H1 (cell line): ENCODE measurements at regions not wholly inside any gene's neighbourhood (a gene's known extent, or its start where the extent isn't known, plus 50 kb on each side); places are given as distances from the start of the nearest gene placed in this dataset.
A peak's percentile ranks its signal among the peaks of the same experiment; 100 is the strongest.

Experiments used
- CTCF ChIA-PET: fragments of 300-600 bp; sonication (Branson Sonifier 250); formaldehyde crosslinking; loops from one replicate; lab custom pipeline; 2021; ENCODE audit not compliant: partially characterized antibody; lab: Charles Lee
- POLR2A ChIA-PET: fragments of 300-600 bp; sonication (Branson Sonifier 250); formaldehyde crosslinking; loops from one replicate; lab custom pipeline; 2021; ENCODE audit warnings: inconsistent platforms; ENCODE audit not compliant: partially characterized antibody; lab: Charles Lee
- DNase-seq, 2 experiments: peaks; one replicate each; pipeline versions ENCODE4 v3.0.0 to v3.0.0-alpha.2; 2010 to 2022; ENCODE audit warnings: low spot score in 2 of 2, low read depth in 1 of 2, mixed read lengths in 1 of 2
- FAIRE-seq: peaks from 2 replicates; lab custom pipeline; 2011; peaks lifted over from hg19 to GRCh38; lab: Jason Lieb, UNC
- H2AFZ ChIP-seq: 2 replicates; pipeline ENCODE4 v1.8.1; 2012; ENCODE audit warnings: low read length, inconsistent platforms
- H2AK5ac ChIP-seq: 2 replicates; pipeline ENCODE4 v1.6.1; 2013; ENCODE audit warnings: low read depth, low read length
- H2BK120ac ChIP-seq: replicated peaks from 2 replicates; pipeline ENCODE3; 2013; ENCODE audit warnings: low read depth, low read length, inconsistent platforms
- H2BK12ac ChIP-seq: 2 replicates; pipeline ENCODE4 v1.6.1; 2013; ENCODE audit warnings: low read depth, low read length
- H2BK15ac ChIP-seq: 2 replicates; pipeline ENCODE4 v1.6.1; 2013; ENCODE audit warnings: low read length
- H2BK20ac ChIP-seq: 2 replicates; pipeline ENCODE4 v1.6.1; 2013; ENCODE audit warnings: low read length
- H2BK5ac ChIP-seq: 2 replicates; pipeline ENCODE4 v1.6.1; 2013; ENCODE audit warnings: low read depth, low read length
- H3K14ac ChIP-seq: 2 replicates; pipeline ENCODE4 v1.6.1; 2013; ENCODE audit warnings: inconsistent platforms; ENCODE audit not compliant: insufficient read length
- H3K18ac ChIP-seq: 2 replicates; pipeline ENCODE4 v1.6.1; 2013; ENCODE audit warnings: low read length; ENCODE audit errors: extremely low read depth
- H3K23ac ChIP-seq: 2 replicates; pipeline ENCODE4 v1.6.1; 2013; ENCODE audit warnings: inconsistent platforms; ENCODE audit not compliant: insufficient read length
- H3K23me2 ChIP-seq: 2 replicates; pipeline ENCODE4 v1.6.1; 2013; ENCODE audit warnings: low read depth, low read length
- H3K27ac ChIP-seq: 2 replicates; pipeline ENCODE4 v1.6.1; 2011; ENCODE audit warnings: low read depth, low read length, inconsistent platforms
- H3K27me3 ChIP-seq, 4 experiments: replicated peaks in 1 of 4; 1 replicate in 1 of 4; 2 replicates in 3 of 4; pipeline versions ENCODE4 v1.6.1 to v1.8.1; 2011 to 2013; ENCODE audit warnings: low read length in 3 of 4, mild to moderate bottlenecking in 3 of 4, inconsistent platforms in 2 of 4, mixed read lengths in 2 of 4, moderate library complexity in 1 of 4; ENCODE audit not compliant: control insufficient read depth in 3 of 4, insufficient read depth in 3 of 4; ENCODE audit errors: extremely low read depth in 1 of 4
- H3K36me3 ChIP-seq, 4 experiments: 2 replicates each; pipeline versions ENCODE4 v1.6.1 to v1.8.1; 2011 to 2013; ENCODE audit warnings: mild to moderate bottlenecking in 4 of 4, low read length in 3 of 4, moderate library complexity in 2 of 4, control low read depth in 1 of 4, inconsistent platforms in 1 of 4; ENCODE audit not compliant: insufficient read depth in 4 of 4, control insufficient read depth in 2 of 4
- H3K4ac ChIP-seq: replicated peaks from 2 replicates; pipeline ENCODE3; 2013; ENCODE audit warnings: low read length, low read depth, mixed read lengths, inconsistent platforms; ENCODE audit not compliant: insufficient read length
- H3K4me1 ChIP-seq, 4 experiments: replicated peaks in 1 of 4; 1 replicate in 1 of 4; 2 replicates in 3 of 4; pipeline versions ENCODE4 v1.6.1 to v1.8.1; 2011 to 2013; ENCODE audit warnings: low read length in 3 of 4, inconsistent platforms in 2 of 4, mixed read lengths in 1 of 4; ENCODE audit not compliant: insufficient read depth in 4 of 4, control insufficient read depth in 3 of 4
- H3K4me2 ChIP-seq, 2 experiments: 2 replicates each; pipeline versions ENCODE4 v1.6.1 to v1.8.1; 2011 to 2013; ENCODE audit warnings: low read depth in 2 of 2, low read length in 2 of 2, control low read depth in 1 of 2, inconsistent platforms in 1 of 2, mild to moderate bottlenecking in 1 of 2; ENCODE audit not compliant: insufficient read depth in 1 of 2
- H3K4me3 ChIP-seq, 4 experiments: fragments of 200-600, 300-600 bp in 1 of 4; sonication (generic), shearing (Covaris generic), sonication (Bioruptor Twin) in 1 of 4; 2 replicates each; pipeline versions ENCODE4 v1.5.1 to v1.8.1; 2011 to 2016; ENCODE audit warnings: low read length in 4 of 4, low read depth in 3 of 4, control low read depth in 2 of 4, inconsistent platforms in 2 of 4, mild to moderate bottlenecking in 2 of 4, mixed read lengths in 1 of 4, moderate library complexity in 1 of 4; ENCODE audit not compliant: insufficient read depth in 2 of 4; ENCODE audit errors: extremely low read depth in 1 of 4
- H3K56ac ChIP-seq: replicated peaks from 2 replicates; pipeline ENCODE3; 2013; ENCODE audit warnings: low read depth, mild to moderate bottlenecking, mixed read lengths, low read length, inconsistent platforms; ENCODE audit not compliant: insufficient read length
- H3K79me1 ChIP-seq: 2 replicates; pipeline ENCODE4 v1.6.1; 2013; ENCODE audit warnings: low read depth, low read length, control low read depth
- H3K79me2 ChIP-seq, 2 experiments: 2 replicates each; pipeline versions ENCODE4 v1.6.1 to v1.8.1; 2012 to 2013; ENCODE audit warnings: low read length in 2 of 2, mild to moderate bottlenecking in 2 of 2, inconsistent platforms in 1 of 2; ENCODE audit not compliant: insufficient read depth in 2 of 2, control insufficient read depth in 1 of 2
- H3K9ac ChIP-seq, 4 experiments: replicated peaks in 1 of 4; 1 replicate in 1 of 4; 2 replicates in 3 of 4; pipeline versions ENCODE4 v1.6.1 to v1.8.1; 2011 to 2013; ENCODE audit warnings: low read depth in 3 of 4, low read length in 3 of 4, control low read depth in 2 of 4, mild to moderate bottlenecking in 2 of 4, moderate library complexity in 2 of 4, inconsistent platforms in 1 of 4; ENCODE audit errors: extremely low read depth in 1 of 4
- H3K9me3 ChIP-seq, 2 experiments: 2 replicates each; pipeline versions ENCODE4 v1.6.1 to v1.8.1; 2012 to 2013; ENCODE audit warnings: mild to moderate bottlenecking in 2 of 2, moderate library complexity in 2 of 2, control low read depth in 1 of 2, inconsistent platforms in 1 of 2, low read depth in 1 of 2, low read length in 1 of 2, mixed read lengths in 1 of 2; ENCODE audit not compliant: insufficient read depth in 2 of 2
- H4K20me1 ChIP-seq, 2 experiments: replicated peaks in 1 of 2; 2 replicates each; pipeline versions ENCODE3 to v1.8.1; 2011 to 2013; ENCODE audit warnings: inconsistent platforms in 2 of 2, low read length in 2 of 2, mild to moderate bottlenecking in 1 of 2; ENCODE audit not compliant: insufficient read depth in 2 of 2, control insufficient read depth in 1 of 2
- H4K5ac ChIP-seq: 2 replicates; pipeline ENCODE4 v1.6.1; 2013; ENCODE audit warnings: low read length, low read depth, mixed read lengths, inconsistent platforms; ENCODE audit not compliant: insufficient read length
- H4K8ac ChIP-seq: 2 replicates; pipeline ENCODE4 v1.8.0; 2013; ENCODE audit warnings: mild to moderate bottlenecking, moderate library complexity, low read length, inconsistent platforms; ENCODE audit not compliant: insufficient read depth; ENCODE audit errors: extremely low read depth
- H4K91ac ChIP-seq: replicated peaks from 2 replicates; pipeline ENCODE3; 2013; ENCODE audit warnings: low read length, mixed read lengths, inconsistent platforms; ENCODE audit not compliant: insufficient read length
- MAFK ChIP-seq: IDR thresholded peaks from 2 replicates; pipeline ENCODE4 v1.6.1; 2012; ENCODE audit warnings: low read depth, mild to moderate bottlenecking, improper control_type of control experiment, low read length
- YY1 ChIP-seq: IDR thresholded peaks from 2 replicates; pipeline ENCODE4 v1.6.1; 2011; ENCODE audit warnings: low read depth, mild to moderate bottlenecking, low read length
- WGBS, 2 experiments: shearing (Covaris generic) in 1 of 2; methylation state at CpG; one replicate each; pipeline versions ENCODE4 v1.1.6 to v1.1.7; 2013 to 2015; ENCODE audit warnings: low lambda C conversion rate in 2 of 2, mixed read lengths in 2 of 2, inconsistent platforms in 1 of 2, low coverage in 1 of 2, missing lambda C conversion rate in 1 of 2; ENCODE audit not compliant: insufficient replicate concordance in 2 of 2, insufficient coverage in 1 of 2, insufficient read length in 1 of 2; ENCODE audit errors: extremely low coverage in 1 of 2, missing lambda C conversion rate in 1 of 2; 5-methylcytosine and 5-hydroxymethylcytosine counted together

GRCh38 chr13:63490149-63490548, 2074.5 kb upstream of the PCDH20 start:
- H3K79me1 ChIP-seq: no peaks in the 10 kb centered on the region
- no peak overlapping the region for H3K14ac ChIP-seq
- no peak overlapping the region for H2BK120ac ChIP-seq
- no peaks in the 10 kb centered on the region for H4K20me1 ChIP-seq
- no peak overlapping the region for H2AFZ ChIP-seq
- peak; percentile 98 for TF ChIP-seq MAFK
- no peak for TF ChIP-seq YY1
- ChIA-PET CTCF (no interaction called here), POLR2A (no interaction called here)
- no peaks in the 10 kb centered on the region for H3K27me3 ChIP-seq
- no peak overlapping the region for H2BK5ac ChIP-seq
- no peak overlapping the region for H2BK15ac ChIP-seq
- H3K23ac ChIP-seq: no peak overlapping the region
- FAIRE-seq (no peak), DNase-seq (no peak)
- 90% methylated on average over 1 of the region's 1 CpG; no CpG with 5 or more reads in 1 of the 2 experiments for WGBS, 2 experiments
- H3K79me2 ChIP-seq: no peaks in the 10 kb centered on the region
- H3K4me3 ChIP-seq: no peak overlapping the region
- H3K9me3 ChIP-seq: no peaks in the 10 kb centered on the region
- H3K4me2 ChIP-seq: no peak overlapping the region
- no peak overlapping the region for H3K27ac ChIP-seq
- H4K8ac ChIP-seq: no peak overlapping the region
- no peak overlapping the region for H3K18ac ChIP-seq
- H3K4me1 ChIP-seq: no peaks in the 10 kb centered on the region
- H4K5ac ChIP-seq: no peak overlapping the region
- no peaks in the 10 kb centered on the region for H3K23me2 ChIP-seq
- no peak overlapping the region for H2BK12ac ChIP-seq
- no peaks in the 10 kb centered on the region for H3K36me3 ChIP-seq
- H3K56ac ChIP-seq: no peak overlapping the region
- H4K91ac ChIP-seq: no peak overlapping the region
- no peak overlapping the region for H3K9ac ChIP-seq
- no peak overlapping the region for H2BK20ac ChIP-seq
- no peak overlapping the region for H3K4ac ChIP-seq
- H2AK5ac ChIP-seq: no peak overlapping the region
